ENCODE measurements at regions not wholly inside any gene's neighbourhood (a gene's known extent, or its start where the extent isn't known, plus 50 kb on each side); places are given as distances from the start of the nearest gene placed in this dataset.
"Not testable (repeated sequence)": the region's sequence is repeated elsewhere in the genome, so short reads cannot be mapped to it uniquely, and the experiment has no call there.

DNA sequence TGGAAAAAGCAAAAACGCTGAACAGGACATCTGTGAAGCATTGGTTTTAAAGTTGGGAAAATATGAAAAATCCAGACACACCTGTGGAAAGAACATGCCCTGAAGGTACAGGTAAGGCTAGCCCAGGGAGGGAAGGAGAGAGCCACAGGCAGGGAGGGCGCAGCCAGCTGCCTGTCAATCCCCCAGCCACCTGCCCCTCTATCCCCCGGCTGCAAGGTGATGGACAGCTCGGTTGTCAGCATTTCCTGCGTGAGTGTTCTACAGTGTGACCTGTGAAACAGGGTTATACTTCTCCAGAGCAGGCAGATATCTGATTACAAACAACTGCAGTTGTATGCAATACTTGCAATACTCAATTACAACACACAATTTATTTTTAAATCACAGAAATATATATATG, 358.1 kb downstream of the SMOC2 start:
- Histone ChIP-seq H3K36me3 (ENCODE audit: low read depth) (no peaks in the 10 kb centered on the region), H3K4me3 (ENCODE audit: severe bottlenecking) (no peak overlapping the region), H3K9me3 (ENCODE audit: severe bottlenecking) (no peaks in the 10 kb centered on the region), H3K27ac (ENCODE audit: poor library complexity, severe bottlenecking) (no peak overlapping the region), H3K4me1 (ENCODE audit: insufficient read depth, poor library complexity, severe bottlenecking) (no peaks in the 10 kb centered on the region), H3K27me3 (ENCODE audit: insufficient read depth, poor library complexity, severe bottlenecking) (peaks cover 4% of the 10 kb centered on the region)
- TF ChIP-seq, protein P1, sequence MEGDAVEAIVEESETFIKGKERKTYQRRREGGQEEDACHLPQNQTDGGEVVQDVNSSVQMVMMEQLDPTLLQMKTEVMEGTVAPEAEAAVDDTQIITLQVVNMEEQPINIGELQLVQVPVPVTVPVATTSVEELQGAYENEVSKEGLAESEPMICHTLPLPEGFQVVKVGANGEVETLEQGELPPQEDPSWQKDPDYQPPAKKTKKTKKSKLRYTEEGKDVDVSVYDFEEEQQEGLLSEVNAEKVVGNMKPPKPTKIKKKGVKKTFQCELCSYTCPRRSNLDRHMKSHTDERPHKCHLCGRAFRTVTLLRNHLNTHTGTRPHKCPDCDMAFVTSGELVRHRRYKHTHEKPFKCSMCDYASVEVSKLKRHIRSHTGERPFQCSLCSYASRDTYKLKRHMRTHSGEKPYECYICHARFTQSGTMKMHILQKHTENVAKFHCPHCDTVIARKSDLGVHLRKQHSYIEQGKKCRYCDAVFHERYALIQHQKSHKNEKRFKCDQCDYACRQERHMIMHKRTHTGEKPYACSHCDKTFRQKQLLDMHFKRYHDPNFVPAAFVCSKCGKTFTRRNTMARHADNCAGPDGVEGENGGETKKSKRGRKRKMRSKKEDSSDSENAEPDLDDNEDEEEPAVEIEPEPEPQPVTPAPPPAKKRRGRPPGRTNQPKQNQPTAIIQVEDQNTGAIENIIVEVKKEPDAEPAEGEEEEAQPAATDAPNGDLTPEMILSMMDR (IDR thresholded peaks at IDR 0.05; ENCODE audit: poor library complexity, severe bottlenecking), result no peak
- DNase-seq (ENCODE audit: low spot score), result no peak
- no peak for ATAC-seq (ENCODE audit: low read depth)

DNA sequence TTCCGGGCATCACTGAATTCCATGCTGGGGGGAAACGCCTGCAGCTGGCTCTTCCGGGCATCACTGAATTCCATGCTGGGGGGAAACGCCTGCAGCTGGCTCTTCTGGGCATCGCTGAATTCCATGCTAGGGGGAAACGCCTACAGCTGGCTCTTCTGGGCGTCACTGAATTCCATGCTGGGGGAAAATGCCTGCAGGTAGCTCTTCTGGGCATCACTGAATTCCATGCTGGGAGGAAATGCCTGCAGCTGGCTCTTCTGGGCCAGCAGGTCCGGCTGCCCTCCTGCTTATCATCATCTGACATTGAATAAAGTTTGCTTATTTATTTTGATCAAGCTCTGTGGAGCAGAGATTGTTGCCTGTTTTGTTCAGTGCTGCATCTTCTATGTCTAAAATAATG, 355.1 kb downstream of the SMOC2 start:
- Histone ChIP-seq H3K27me3 (ENCODE audit: insufficient read depth, poor library complexity, severe bottlenecking) (no peaks in the 10 kb centered on the region), H3K36me3 (ENCODE audit: low read depth) (no peaks in the 10 kb centered on the region), H3K9me3 (ENCODE audit: severe bottlenecking) (no peaks in the 10 kb centered on the region), H3K4me1 (ENCODE audit: insufficient read depth, poor library complexity, severe bottlenecking) (no peaks in the 10 kb centered on the region), H3K27ac (ENCODE audit: poor library complexity, severe bottlenecking) (no peak overlapping the region), H3K4me3 (ENCODE audit: severe bottlenecking) (no peak overlapping the region)
- DNase-seq (ENCODE audit: low spot score), result no peak
- TF ChIP-seq, protein P1 (IDR thresholded peaks at IDR 0.05; ENCODE audit: poor library complexity, severe bottlenecking), result no peak
- no peak for ATAC-seq (ENCODE audit: low read depth)

DNA sequence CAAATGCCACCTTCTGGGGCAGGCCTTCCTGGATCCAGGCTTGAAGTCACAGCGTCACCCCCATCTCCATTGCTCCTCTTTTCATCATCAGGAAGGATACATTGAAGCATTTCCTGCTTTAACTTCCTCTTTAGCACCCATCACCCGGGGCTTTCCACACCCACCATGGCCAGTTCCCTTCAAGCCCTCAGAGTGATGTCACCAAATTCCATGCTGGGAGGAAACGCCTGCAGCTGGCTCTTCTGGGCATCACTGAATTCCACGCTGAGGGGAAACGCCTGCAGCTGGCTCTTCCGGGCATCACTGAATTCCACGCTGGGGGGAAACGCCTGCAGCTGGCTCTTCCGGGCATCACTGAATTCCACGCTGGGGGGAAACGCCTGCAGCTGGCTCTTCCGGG, 354.6 kb downstream of the SMOC2 start:
- ATAC-seq (ENCODE audit: low read depth); H3K36me3 ChIP-seq (ENCODE audit: low read depth); H3K27ac ChIP-seq (ENCODE audit: poor library complexity, severe bottlenecking); H3K4me1 ChIP-seq (ENCODE audit: insufficient read depth, poor library complexity, severe bottlenecking); H3K27me3 ChIP-seq (ENCODE audit: insufficient read depth, poor library complexity, severe bottlenecking); H3K9me3 ChIP-seq (ENCODE audit: severe bottlenecking); H3K4me3 ChIP-seq (ENCODE audit: severe bottlenecking); DNase-seq (ENCODE audit: low spot score): not testable (repeated sequence)

DNA sequence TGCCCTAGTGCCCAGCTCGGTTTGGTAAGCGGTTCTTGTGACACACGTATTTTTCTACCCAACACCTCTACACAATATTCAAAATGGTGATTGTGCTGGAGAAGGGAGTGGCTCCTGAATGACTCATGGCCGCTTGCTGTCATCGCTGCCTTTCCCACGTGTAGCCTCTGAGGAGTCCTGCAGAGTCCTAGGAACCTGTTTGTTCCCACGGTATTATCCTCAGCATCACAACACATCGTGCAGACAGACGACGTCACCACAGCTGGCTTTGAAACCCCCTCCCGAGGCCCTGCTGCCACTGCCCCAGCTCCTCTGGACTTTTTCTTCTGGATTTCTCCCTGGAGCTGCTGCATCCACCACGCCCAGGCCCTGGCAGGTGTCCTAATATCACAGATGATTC, 353.5 kb downstream of the SMOC2 start:
- no peak for ATAC-seq (ENCODE audit: low read depth)

DNA sequence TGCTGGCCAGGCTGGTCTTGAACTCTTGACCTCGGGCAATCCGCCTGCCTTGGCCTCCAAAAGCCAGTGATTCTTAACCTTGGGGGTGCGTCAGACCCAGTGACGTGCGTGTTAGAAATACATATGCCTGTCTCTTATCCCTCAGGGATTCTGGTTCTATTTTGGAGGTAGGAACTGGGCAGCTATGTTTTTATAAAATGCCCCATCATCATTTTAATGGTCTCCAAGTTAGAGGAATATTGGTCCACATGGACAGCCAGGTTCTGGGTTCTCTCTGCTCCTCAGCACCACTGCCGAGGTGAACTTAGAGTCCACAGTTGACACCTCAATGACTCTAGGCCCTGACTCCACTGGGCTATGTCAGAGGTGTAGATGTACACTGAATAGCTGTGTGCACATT, 352.7 kb downstream of the SMOC2 start:
- Histone ChIP-seq H3K36me3 (ENCODE audit: low read depth) (no peaks in the 10 kb centered on the region), H3K4me3 (ENCODE audit: severe bottlenecking) (no peak overlapping the region), H3K27me3 (ENCODE audit: insufficient read depth, poor library complexity, severe bottlenecking) (no peaks in the 10 kb centered on the region), H3K4me1 (ENCODE audit: insufficient read depth, poor library complexity, severe bottlenecking) (no peaks in the 10 kb centered on the region), H3K9me3 (ENCODE audit: severe bottlenecking) (no peaks in the 10 kb centered on the region), H3K27ac (ENCODE audit: poor library complexity, severe bottlenecking) (no peak overlapping the region)
- TF ChIP-seq, protein P1 (IDR thresholded peaks at IDR 0.05; ENCODE audit: poor library complexity, severe bottlenecking), result no peak
- DNase-seq (ENCODE audit: low spot score) (no peak), ATAC-seq (ENCODE audit: low read depth) (no peak)

More for the DNA sequence above, 353.5 kb downstream of the SMOC2 start:
- DNase-seq (ENCODE audit: low spot score), result no peak
- Histone ChIP-seq H3K27ac (ENCODE audit: poor library complexity, severe bottlenecking) (no peak overlapping the region), H3K9me3 (ENCODE audit: severe bottlenecking) (no peaks in the 10 kb centered on the region), H3K4me3 (ENCODE audit: severe bottlenecking) (no peak overlapping the region), H3K27me3 (ENCODE audit: insufficient read depth, poor library complexity, severe bottlenecking) (no peaks in the 10 kb centered on the region), H3K36me3 (ENCODE audit: low read depth) (no peaks in the 10 kb centered on the region), H3K4me1 (ENCODE audit: insufficient read depth, poor library complexity, severe bottlenecking) (no peaks in the 10 kb centered on the region)
- TF ChIP-seq, protein P1 (IDR thresholded peaks at IDR 0.05; ENCODE audit: poor library complexity, severe bottlenecking), result no peak

All from RWPE2 (cell line).